ENCODE measurements at regions not wholly inside any gene's neighbourhood (a gene's known extent, or its start where the extent isn't known, plus 50 kb on each side); places are given as distances from the start of the nearest gene placed in this dataset.

GRCh38 chr16:24652209-24652712, 77.2 kb upstream of the TNRC6A start:
- TF ChIP-seq CTCF (conservative IDR thresholded peaks at IDR 0.05) (no peak), EZH2 (IDR thresholded peaks at IDR 0.05; ENCODE audit: low read depth) (no peak)

All from PC-9 (cell line).